Caco-2 (cell line): ENCODE measurements at regions not wholly inside any gene's neighbourhood (a gene's known extent, or its start where the extent isn't known, plus 50 kb on each side); places are given as distances from the start of the nearest gene placed in this dataset.

Experiments
- BruUV-seq: library from RNA; stranded (reverse); fragments of 400-500 nt; replicated peaks from 2 replicates; lab custom pipeline; 2021; lab: Mats Ljungman, UMichigan
- CTCF ChIA-PET: fragments of 300-600 bp; sonication (Branson Sonifier 250); formaldehyde crosslinking; loops from one replicate; lab custom pipeline; 2022; ENCODE audit warnings: antibody characterized with exemption; lab: Charles Lee
- POLR2A ChIA-PET: fragments of 300-600 bp; sonication (Branson Sonifier 250); formaldehyde crosslinking; loops from one replicate; lab custom pipeline; 2022; ENCODE audit warnings: antibody characterized with exemption; lab: Charles Lee
- DNase-seq, 2 experiments: peaks; one replicate each; pipeline versions ENCODE4 v3.0.0 to v3.0.0-alpha.2; 2020 to 2022
- H3K27me3 ChIP-seq: replicated peaks from 2 replicates; pipeline ENCODE4 v1.6.0; 2011; ENCODE audit warnings: low read length; ENCODE audit not compliant: control insufficient read depth, insufficient read depth
- H3K36me3 ChIP-seq: 2 replicates; pipeline ENCODE4 v1.5.1; 2011; ENCODE audit warnings: low read length; ENCODE audit not compliant: control insufficient read depth, insufficient read depth
- H3K4me1 ChIP-seq: fragments of 250-450 bp; sonication (Bioruptor Pico); 2 replicates; pipeline ENCODE4 v1.5.1; 2020; ENCODE audit warnings: mild to moderate bottlenecking
- H3K4me3 ChIP-seq: 2 replicates; pipeline ENCODE4 v1.5.1; 2011; ENCODE audit warnings: low read depth, mild to moderate bottlenecking, control low read depth, low read length
- H3K9me3 ChIP-seq: fragments of 250-450 bp; sonication (Bioruptor Pico); 2 replicates; pipeline ENCODE4 v1.5.1; 2020; ENCODE audit warnings: mild to moderate bottlenecking, moderate library complexity
- H3K27ac Mint-ChIP-seq: one replicate; pipeline ENCODE4 v1.8.0; 2022; ENCODE audit warnings: mixed read lengths; ENCODE audit not compliant: unreplicated experiment
- H3K27me3 Mint-ChIP-seq: one replicate; pipeline ENCODE4 v1.8.0; 2022; ENCODE audit warnings: mixed read lengths; ENCODE audit not compliant: insufficient read depth, unreplicated experiment
- H3K36me3 Mint-ChIP-seq: one replicate; pipeline ENCODE4 v1.8.0; 2022; ENCODE audit warnings: mild to moderate bottlenecking, mixed read lengths; ENCODE audit not compliant: insufficient read depth, unreplicated experiment
- H3K4me1 Mint-ChIP-seq: one replicate; pipeline ENCODE4 v1.8.0; 2022; ENCODE audit warnings: low read depth, mixed read lengths; ENCODE audit not compliant: unreplicated experiment
- H3K4me3 Mint-ChIP-seq: one replicate; pipeline ENCODE4 v1.8.0; 2022; ENCODE audit warnings: mild to moderate bottlenecking, moderate library complexity, mixed read lengths; ENCODE audit not compliant: unreplicated experiment
- H3K9me3 Mint-ChIP-seq: one replicate; pipeline ENCODE4 v1.8.0; 2022; ENCODE audit warnings: mixed read lengths; ENCODE audit not compliant: unreplicated experiment
- CTCF ChIP-seq, 2 experiments: fragments of 200-600 bp in 1 of 2; IDR thresholded peaks; 1 replicate in 1 of 2; 2 replicates in 1 of 2; pipeline versions ENCODE4 v1.5.1 to v1.8.0; 2011 to 2022; ENCODE audit warnings: antibody characterized with exemption in 1 of 2, control low read depth in 1 of 2, inconsistent platforms in 1 of 2, low read depth in 1 of 2, low read length in 1 of 2, mild to moderate bottlenecking in 1 of 2, moderate library complexity in 1 of 2; ENCODE audit not compliant: insufficient read depth in 1 of 2, severe bottlenecking in 1 of 2, unreplicated experiment in 1 of 2
- intact Hi-C: fragments of 100-400 bp; cut with micrococcal nuclease; formaldehyde crosslinking; loops from one replicate; pipeline ENCODE4 v1.10.0; 2022; ENCODE audit not compliant: unreplicated experiment

GRCh38 chr5:53219610-53220009 lies 110.1 kb upstream of the MOCS2 start:
- no peaks in the 10 kb centered on the region for H3K9me3 ChIP-seq
- H3K27ac Mint-ChIP-seq = no peak overlapping the region
- H3K4me3 ChIP-seq = no peak overlapping the region
- H3K36me3 Mint-ChIP-seq = no peaks in the 10 kb centered on the region
- peaks cover 6% of the 10 kb centered on the region for H3K27me3 Mint-ChIP-seq
- H3K4me1 ChIP-seq = no peaks in the 10 kb centered on the region
- ChIA-PET POLR2A (no interaction called here), CTCF (no interaction called here)
- no peak for DNase-seq
- no peaks in the 10 kb centered on the region for H3K27me3 ChIP-seq
- TF ChIP-seq CTCF (IDR thresholded peaks at IDR 0.05; ENCODE audit: insufficient read depth in 1 of 2, low read depth in 1 of 2, low read length in 1 of 2, severe bottlenecking in 1 of 2, unreplicated experiment in 1 of 2) = no peak
- BruUV-seq = no TSS peak
- H3K9me3 Mint-ChIP-seq = peaks cover 8% of the 10 kb centered on the region
- no peak overlapping the region for H3K4me3 Mint-ChIP-seq
- no peaks in the 10 kb centered on the region for H3K4me1 Mint-ChIP-seq
- intact Hi-C loops = no loop called here
- no peaks in the 10 kb centered on the region for H3K36me3 ChIP-seq

GRCh38 chr5:53233645-53234405 lies 124.3 kb upstream of the MOCS2 start:
- Mint-ChIP-seq H3K4me1 (no peaks in the 10 kb centered on the region), H3K27me3 (peaks cover 5% of the 10 kb centered on the region), H3K4me3 (no peak overlapping the region), H3K27ac (no peak overlapping the region), H3K9me3 (no peaks in the 10 kb centered on the region), H3K36me3 (no peaks in the 10 kb centered on the region)
- CTCF ChIA-PET = no interaction called here
- no peaks in the 10 kb centered on the region for H3K36me3 ChIP-seq
- BruUV-seq = no TSS peak
- no peak for TF ChIP-seq CTCF (IDR thresholded peaks at IDR 0.05; ENCODE audit: insufficient read depth in 1 of 2, low read depth in 1 of 2, low read length in 1 of 2, severe bottlenecking in 1 of 2, unreplicated experiment in 1 of 2)
- H3K9me3 ChIP-seq = no peaks in the 10 kb centered on the region
- no peaks in the 10 kb centered on the region for H3K4me1 ChIP-seq
- H3K27me3 ChIP-seq = no peaks in the 10 kb centered on the region
- H3K4me3 ChIP-seq = no peak overlapping the region
- no peak for DNase-seq
- intact Hi-C loops = no loop called here
- POLR2A ChIA-PET = no interaction called here

- H3K27ac Mint-ChIP-seq = no peak overlapping the region
- H3K4me3 Mint-ChIP-seq = no peak overlapping the region
- TF ChIP-seq CTCF (IDR thresholded peaks at IDR 0.05; ENCODE audit: insufficient read depth in 1 of 2, low read depth in 1 of 2, low read length in 1 of 2, severe bottlenecking in 1 of 2, unreplicated experiment in 1 of 2) = no peak
- no peak for DNase-seq
- no peaks in the 10 kb centered on the region for H3K9me3 Mint-ChIP-seq
- H3K4me1 ChIP-seq = no peaks in the 10 kb centered on the region
- intact Hi-C loops = no loop called here
- H3K27me3 ChIP-seq = no peaks in the 10 kb centered on the region
- H3K36me3 ChIP-seq = no peaks in the 10 kb centered on the region
- ChIA-PET POLR2A (no interaction called here), CTCF (no interaction called here)
- no peaks in the 10 kb centered on the region for H3K4me1 Mint-ChIP-seq
- no peaks in the 10 kb centered on the region for H3K9me3 ChIP-seq
- H3K27me3 Mint-ChIP-seq = peaks cover 7% of the 10 kb centered on the region
- H3K4me3 ChIP-seq = no peak overlapping the region
- no peaks in the 10 kb centered on the region for H3K36me3 Mint-ChIP-seq
- BruUV-seq = no TSS peak
Observed at GRCh38 chr5:53236683-53237082, 127.1 kb upstream of the MOCS2 start.
